Fibroblast of the aortic adventitia (primary cell): ENCODE measurements at regions not wholly inside any gene's neighbourhood (a gene's known extent, or its start where the extent isn't known, plus 50 kb on each side); places are given as distances from the start of the nearest gene placed in this dataset.

Experiments
- DNase-seq: peaks from one replicate; pipeline ENCODE4 v3.0.0-alpha.2; 2010; ENCODE audit warnings: low read depth
- H3K4me3 ChIP-seq: 2 replicates; pipeline ENCODE4 v1.5.1; 2011; ENCODE audit warnings: low read depth, mild to moderate bottlenecking, control low read depth, low read length, moderate library complexity
- CTCF ChIP-seq: IDR thresholded peaks from 2 replicates; pipeline ENCODE4 v1.5.1; 2011; ENCODE audit warnings: mild to moderate bottlenecking, low read length, control low read depth, inconsistent platforms; ENCODE audit not compliant: insufficient read depth

GRCh38 chr2:113829270-113829669 lies 60.6 kb upstream of the ACTR3 start:
- DNase-seq = peak; percentile 70
- no peak overlapping the region for H3K4me3 ChIP-seq
- no peak for TF ChIP-seq CTCF

GRCh38 chr2:113828049-113828742 lies 61.7 kb upstream of the ACTR3 start:
- H3K4me3 ChIP-seq = no peak overlapping the region
- TF ChIP-seq CTCF = no peak
- DNase-seq = no peak

GRCh38 chr2:113827426-113827825 lies 62.5 kb upstream of the ACTR3 start:
- H3K4me3 ChIP-seq = no peak overlapping the region
- DNase-seq = no peak
- no peak for TF ChIP-seq CTCF

- no peak for DNase-seq
- no peak overlapping the region for H3K4me3 ChIP-seq
- TF ChIP-seq CTCF = no peak
Observed at GRCh38 chr2:113826346-113827285, 63.3 kb upstream of the ACTR3 start.

GRCh38 chr2:113823716-113824595 lies 65.9 kb upstream of the ACTR3 start:
- H3K4me3 ChIP-seq = no peak overlapping the region
- no peak for TF ChIP-seq CTCF
- DNase-seq = no peak

GRCh38 chr2:113822087-113822815 lies 65.8 kb upstream of the SLC35F5 start:
- DNase-seq = no peak
- TF ChIP-seq CTCF = no peak
- no peak overlapping the region for H3K4me3 ChIP-seq
